ENCODE measurements at regions not wholly inside any gene's neighbourhood (a gene's known extent, or its start where the extent isn't known, plus 50 kb on each side); places are given as distances from the start of the nearest gene placed in this dataset.

DNA sequence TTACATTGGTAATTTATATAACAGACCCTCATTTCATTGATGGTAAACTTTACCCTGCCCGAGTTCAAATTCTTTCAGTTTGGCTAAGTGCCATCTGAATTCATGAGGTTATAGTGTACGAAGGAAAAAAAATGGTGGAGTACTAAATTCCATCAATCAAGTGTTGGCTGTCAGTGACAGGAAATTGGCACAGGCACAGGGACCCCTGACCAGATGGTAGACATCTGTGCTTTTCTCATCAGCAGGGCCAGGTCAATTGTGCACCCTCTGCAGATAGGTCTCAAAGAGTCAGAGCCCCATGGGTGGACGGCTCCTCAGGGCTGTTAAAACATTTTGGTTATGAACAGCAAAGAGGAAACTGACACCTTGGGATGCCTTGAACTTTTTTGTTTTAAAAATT is 439.2 kb downstream of the SETBP1 start:
- Mint-ChIP-seq H3K27ac (ENCODE audit: unreplicated experiment) (no peak overlapping the region), H3K27me3 (ENCODE audit: unreplicated experiment) (peaks cover 13% of the 10 kb centered on the region), H3K4me1 (ENCODE audit: unreplicated experiment) (peaks cover 12% of the 10 kb centered on the region), H3K4me3 (ENCODE audit: unreplicated experiment) (no peak overlapping the region), H3K36me3 (ENCODE audit: unreplicated experiment) (peaks cover 3% of the 10 kb centered on the region), H3K9me3 (ENCODE audit: unreplicated experiment) (no peaks in the 10 kb centered on the region)
- TF ChIP-seq, protein P1, sequence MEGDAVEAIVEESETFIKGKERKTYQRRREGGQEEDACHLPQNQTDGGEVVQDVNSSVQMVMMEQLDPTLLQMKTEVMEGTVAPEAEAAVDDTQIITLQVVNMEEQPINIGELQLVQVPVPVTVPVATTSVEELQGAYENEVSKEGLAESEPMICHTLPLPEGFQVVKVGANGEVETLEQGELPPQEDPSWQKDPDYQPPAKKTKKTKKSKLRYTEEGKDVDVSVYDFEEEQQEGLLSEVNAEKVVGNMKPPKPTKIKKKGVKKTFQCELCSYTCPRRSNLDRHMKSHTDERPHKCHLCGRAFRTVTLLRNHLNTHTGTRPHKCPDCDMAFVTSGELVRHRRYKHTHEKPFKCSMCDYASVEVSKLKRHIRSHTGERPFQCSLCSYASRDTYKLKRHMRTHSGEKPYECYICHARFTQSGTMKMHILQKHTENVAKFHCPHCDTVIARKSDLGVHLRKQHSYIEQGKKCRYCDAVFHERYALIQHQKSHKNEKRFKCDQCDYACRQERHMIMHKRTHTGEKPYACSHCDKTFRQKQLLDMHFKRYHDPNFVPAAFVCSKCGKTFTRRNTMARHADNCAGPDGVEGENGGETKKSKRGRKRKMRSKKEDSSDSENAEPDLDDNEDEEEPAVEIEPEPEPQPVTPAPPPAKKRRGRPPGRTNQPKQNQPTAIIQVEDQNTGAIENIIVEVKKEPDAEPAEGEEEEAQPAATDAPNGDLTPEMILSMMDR (IDR thresholded peaks at IDR 0.05) = no peak
- no peak for DNase-seq (ENCODE audit: extremely low spot score, unreplicated experiment)

DNA sequence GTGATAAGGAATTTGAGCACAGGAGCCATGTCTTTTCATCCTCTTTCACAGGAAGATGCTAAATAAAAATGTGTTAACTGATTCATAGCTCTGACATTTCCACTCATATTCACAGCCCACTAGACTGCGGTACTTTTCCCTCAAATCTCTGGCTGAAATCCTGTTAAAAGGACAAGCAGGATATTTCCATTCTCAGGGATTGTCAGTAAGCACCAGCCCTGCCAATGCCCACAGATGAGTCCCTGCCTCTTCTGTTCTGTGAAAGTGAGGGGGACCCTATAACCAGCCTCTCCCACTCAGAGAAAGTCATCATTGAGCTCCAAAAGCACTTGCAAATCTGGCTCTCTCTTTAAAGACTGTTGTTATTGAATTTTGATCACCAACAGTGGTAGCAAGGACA is 440.5 kb downstream of the SETBP1 start:
- Mint-ChIP-seq H3K4me1 (ENCODE audit: unreplicated experiment) (peaks cover 12% of the 10 kb centered on the region), H3K36me3 (ENCODE audit: unreplicated experiment) (no peaks in the 10 kb centered on the region), H3K27ac (ENCODE audit: unreplicated experiment) (no peak overlapping the region), H3K27me3 (ENCODE audit: unreplicated experiment) (peaks cover 9% of the 10 kb centered on the region), H3K4me3 (ENCODE audit: unreplicated experiment) (no peak overlapping the region), H3K9me3 (ENCODE audit: unreplicated experiment) (no peaks in the 10 kb centered on the region)
- no peak for DNase-seq (ENCODE audit: extremely low spot score, unreplicated experiment)
- TF ChIP-seq, protein P1 (IDR thresholded peaks at IDR 0.05) = no peak

DNA sequence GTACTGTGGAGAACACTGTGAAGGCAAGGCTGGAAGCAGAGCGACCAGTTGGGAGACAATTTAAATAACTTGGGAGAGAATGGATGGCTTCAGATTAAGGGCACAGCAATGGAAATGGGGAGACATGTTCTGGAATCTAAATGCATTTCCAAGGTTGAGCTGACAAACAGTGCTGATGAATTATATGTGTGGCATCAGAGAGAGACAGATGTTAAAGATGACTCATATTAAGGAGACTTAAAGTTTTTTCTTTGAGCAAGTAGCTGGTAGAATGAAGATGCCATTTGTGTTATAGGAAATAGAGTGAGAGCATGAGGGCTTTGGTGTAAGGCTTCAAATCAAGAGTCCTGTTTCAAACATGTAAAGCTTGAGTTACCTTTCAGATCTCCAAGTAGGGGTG is 441.8 kb downstream of the SETBP1 start:
- peaks cover 12% of the 10 kb centered on the region for H3K4me1 Mint-ChIP-seq (ENCODE audit: unreplicated experiment)
- H3K9me3 Mint-ChIP-seq (ENCODE audit: unreplicated experiment) = no peaks in the 10 kb centered on the region
- no peak for DNase-seq (ENCODE audit: extremely low spot score, unreplicated experiment)
- H3K27ac Mint-ChIP-seq (ENCODE audit: unreplicated experiment) = no peak overlapping the region
- TF ChIP-seq, protein P1 (IDR thresholded peaks at IDR 0.05) = no peak
- no peaks in the 10 kb centered on the region for H3K36me3 Mint-ChIP-seq (ENCODE audit: unreplicated experiment)
- peaks cover 3% of the 10 kb centered on the region for H3K27me3 Mint-ChIP-seq (ENCODE audit: unreplicated experiment)
- H3K4me3 Mint-ChIP-seq (ENCODE audit: unreplicated experiment) = no peak overlapping the region

DNA sequence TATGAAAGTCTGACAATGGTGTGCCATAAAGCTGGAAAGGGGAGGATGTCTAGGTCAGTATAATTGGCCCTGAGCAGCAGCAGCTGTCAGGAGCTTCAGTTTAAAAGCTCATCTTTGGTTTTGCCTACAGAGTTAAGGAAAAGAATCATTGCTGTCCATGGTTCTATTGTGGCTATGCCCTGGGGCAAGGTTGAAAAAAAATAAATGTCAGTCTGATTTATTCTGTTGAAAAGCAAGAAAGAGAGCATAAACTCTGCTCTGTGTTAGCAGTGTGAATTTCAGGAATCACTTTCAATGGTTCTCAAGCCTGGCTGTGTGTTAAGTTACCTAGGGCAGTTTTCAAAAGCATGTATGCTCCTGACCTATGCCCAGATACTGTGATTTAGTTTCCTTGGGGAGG is 446.7 kb downstream of the SETBP1 start:
- no peak overlapping the region for H3K27ac Mint-ChIP-seq (ENCODE audit: unreplicated experiment)
- TF ChIP-seq, protein P1 (IDR thresholded peaks at IDR 0.05) = no peak
- H3K27me3 Mint-ChIP-seq (ENCODE audit: unreplicated experiment) = peaks cover 20% of the 10 kb centered on the region
- DNase-seq (ENCODE audit: extremely low spot score, unreplicated experiment) = no peak
- H3K4me1 Mint-ChIP-seq (ENCODE audit: unreplicated experiment) = no peaks in the 10 kb centered on the region
- no peak overlapping the region for H3K4me3 Mint-ChIP-seq (ENCODE audit: unreplicated experiment)
- H3K9me3 Mint-ChIP-seq (ENCODE audit: unreplicated experiment) = peaks cover 2% of the 10 kb centered on the region
- H3K36me3 Mint-ChIP-seq (ENCODE audit: unreplicated experiment) = no peaks in the 10 kb centered on the region

DNA sequence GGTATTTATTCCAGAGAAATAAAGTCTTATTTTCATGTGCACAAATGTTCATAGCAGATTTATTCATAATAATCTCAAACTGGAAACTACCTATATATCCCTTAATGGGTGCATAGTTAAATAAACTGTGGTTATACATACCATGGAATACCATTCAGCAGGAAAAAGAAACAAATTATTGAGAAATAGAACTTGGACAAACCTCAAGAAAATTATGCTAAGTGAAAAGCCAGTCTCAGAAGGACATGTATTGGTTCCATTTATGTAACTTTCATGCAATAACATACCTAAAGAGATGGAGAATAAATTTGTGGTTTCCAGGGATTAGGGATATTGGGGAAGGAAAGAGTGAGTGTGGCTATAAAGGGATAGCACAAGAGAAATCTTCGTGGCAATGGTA is 452.6 kb downstream of the SETBP1 start:
- H3K9me3 Mint-ChIP-seq (ENCODE audit: unreplicated experiment) = peaks cover 5% of the 10 kb centered on the region
- peaks cover 43% of the 10 kb centered on the region for H3K27me3 Mint-ChIP-seq (ENCODE audit: unreplicated experiment)
- no peak for DNase-seq (ENCODE audit: extremely low spot score, unreplicated experiment)
- H3K4me1 Mint-ChIP-seq (ENCODE audit: unreplicated experiment) = no peaks in the 10 kb centered on the region
- no peak overlapping the region for H3K27ac Mint-ChIP-seq (ENCODE audit: unreplicated experiment)
- no peak overlapping the region for H3K4me3 Mint-ChIP-seq (ENCODE audit: unreplicated experiment)
- TF ChIP-seq, protein P1 (IDR thresholded peaks at IDR 0.05) = no peak
- H3K36me3 Mint-ChIP-seq (ENCODE audit: unreplicated experiment) = no peaks in the 10 kb centered on the region

All from osteocyte (in vitro differentiated cells).